ENCODE measurements at regions not wholly inside any gene's neighbourhood (a gene's known extent, or its start where the extent isn't known, plus 50 kb on each side); places are given as distances from the start of the nearest gene placed in this dataset.
"Not testable (repeated sequence)": the region's sequence is repeated elsewhere in the genome, so short reads cannot be mapped to it uniquely, and the experiment has no call there.

DNA sequence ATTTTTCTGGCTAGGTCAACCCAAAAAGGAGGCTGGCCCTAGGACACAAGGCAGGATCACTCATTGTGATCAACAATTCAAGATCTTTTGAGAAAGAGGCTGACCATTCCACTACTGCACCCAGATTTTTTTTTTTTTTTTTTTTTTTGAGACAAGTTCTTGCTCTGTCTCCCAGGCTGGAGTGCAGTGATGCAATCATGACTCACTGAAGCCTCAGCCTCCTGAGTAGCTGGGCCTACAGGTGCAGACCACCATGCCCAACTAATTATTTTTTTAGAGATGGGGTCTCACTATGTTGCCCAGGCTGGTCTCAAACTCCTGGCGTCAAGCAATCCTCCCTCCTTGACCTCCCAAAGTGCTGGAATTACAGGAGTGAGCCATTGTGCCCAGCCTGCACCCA is 265.4 kb downstream of the SOX9 start:
- TF ChIP-seq POLR2A (IDR thresholded peaks at IDR 0.05), result not testable (repeated sequence)
- TF ChIP-seq, protein P1, sequence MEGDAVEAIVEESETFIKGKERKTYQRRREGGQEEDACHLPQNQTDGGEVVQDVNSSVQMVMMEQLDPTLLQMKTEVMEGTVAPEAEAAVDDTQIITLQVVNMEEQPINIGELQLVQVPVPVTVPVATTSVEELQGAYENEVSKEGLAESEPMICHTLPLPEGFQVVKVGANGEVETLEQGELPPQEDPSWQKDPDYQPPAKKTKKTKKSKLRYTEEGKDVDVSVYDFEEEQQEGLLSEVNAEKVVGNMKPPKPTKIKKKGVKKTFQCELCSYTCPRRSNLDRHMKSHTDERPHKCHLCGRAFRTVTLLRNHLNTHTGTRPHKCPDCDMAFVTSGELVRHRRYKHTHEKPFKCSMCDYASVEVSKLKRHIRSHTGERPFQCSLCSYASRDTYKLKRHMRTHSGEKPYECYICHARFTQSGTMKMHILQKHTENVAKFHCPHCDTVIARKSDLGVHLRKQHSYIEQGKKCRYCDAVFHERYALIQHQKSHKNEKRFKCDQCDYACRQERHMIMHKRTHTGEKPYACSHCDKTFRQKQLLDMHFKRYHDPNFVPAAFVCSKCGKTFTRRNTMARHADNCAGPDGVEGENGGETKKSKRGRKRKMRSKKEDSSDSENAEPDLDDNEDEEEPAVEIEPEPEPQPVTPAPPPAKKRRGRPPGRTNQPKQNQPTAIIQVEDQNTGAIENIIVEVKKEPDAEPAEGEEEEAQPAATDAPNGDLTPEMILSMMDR (IDR thresholded peaks at IDR 0.05), result not testable (repeated sequence)

Data from heart left ventricle (tissue), 13 donors.